HG03039 (cell line): ENCODE measurements at regions not wholly inside any gene's neighbourhood (a gene's known extent, or its start where the extent isn't known, plus 50 kb on each side); places are given as distances from the start of the nearest gene placed in this dataset.

ENCODE experiments used
- ATAC-seq: cut with Tn5 transposase; IDR thresholded peaks from one replicate; pipeline ENCODE4 v1.9.1; 2021; ENCODE audit warnings: mild to moderate bottlenecking, moderate library complexity; ENCODE audit not compliant: unreplicated experiment

GRCh38 chr10:128221117-128221516, 94.9 kb upstream of the MKI67 start:
- ATAC-seq: no peak

- no peak for ATAC-seq
These were observed 95.6 kb upstream of the MKI67 start for GRCh38 chr10:128221807-128222206.

- ATAC-seq: no peak
These were observed 96.2 kb upstream of the MKI67 start for GRCh38 chr10:128222332-128222849.

- ATAC-seq: no peak
These were observed 104.2 kb upstream of the MKI67 start for GRCh38 chr10:128230401-128230800.

- no peak for ATAC-seq
These were observed 107.2 kb upstream of the MKI67 start for GRCh38 chr10:128233422-128233821.

GRCh38 chr10:128237710-128238109, 111.5 kb upstream of the MKI67 start:
- ATAC-seq: no peak

GRCh38 chr10:128241023-128241422, 114.8 kb upstream of the MKI67 start:
- ATAC-seq: no peak

- ATAC-seq: no peak
These were observed 116.4 kb upstream of the MKI67 start for GRCh38 chr10:128242641-128243040.

GRCh38 chr10:128245026-128245425, 118.8 kb upstream of the MKI67 start:
- ATAC-seq: no peak

- no peak for ATAC-seq
These were observed 121.4 kb upstream of the MKI67 start for GRCh38 chr10:128247576-128247975.

GRCh38 chr10:128254476-128254875, 128.3 kb upstream of the MKI67 start:
- no peak for ATAC-seq

- ATAC-seq: no peak
These were observed 131.2 kb upstream of the MKI67 start for GRCh38 chr10:128257428-128257827.

- no peak for ATAC-seq
These were observed 132.3 kb upstream of the MKI67 start for GRCh38 chr10:128258421-128258976.

- no peak for ATAC-seq
These were observed 137.9 kb upstream of the MKI67 start for GRCh38 chr10:128263891-128264688.

- ATAC-seq: no peak
These were observed 139.4 kb upstream of the MKI67 start for GRCh38 chr10:128265596-128265995.

GRCh38 chr10:128267581-128267980, 141.4 kb upstream of the MKI67 start:
- ATAC-seq: no peak

- no peak for ATAC-seq
These were observed 141.9 kb upstream of the MKI67 start for GRCh38 chr10:128268015-128268722.

- ATAC-seq: no peak
These were observed 148.7 kb upstream of the MKI67 start for GRCh38 chr10:128274938-128275337.

GRCh38 chr10:128275388-128276177, 149.4 kb upstream of the MKI67 start:
- ATAC-seq: no peak

- ATAC-seq: no peak
These were observed 151.1 kb upstream of the MKI67 start for GRCh38 chr10:128277267-128277840.

GRCh38 chr10:128278362-128278761, 152.1 kb upstream of the MKI67 start:
- no peak for ATAC-seq
